RWPE1 (cell line): ENCODE measurements at regions not wholly inside any gene's neighbourhood (a gene's known extent, or its start where the extent isn't known, plus 50 kb on each side); places are given as distances from the start of the nearest gene placed in this dataset.

ENCODE experiments used
- CTCF ChIA-PET: fragments of 350-600 bp; sonication (Branson Sonifier 250); formaldehyde crosslinking; extraction: SDS; loops from one replicate; lab custom pipeline; 2021; lab: Yijun Ruan, JAX
- POLR2A ChIA-PET: fragments of 400-600 bp; formaldehyde crosslinking; extraction: SDS; loops from one replicate; lab custom pipeline; 2020; ENCODE audit warnings: antibody characterized with exemption; ENCODE audit not compliant: low non-redundant PET; lab: Yijun Ruan, JAX
- DNase-seq: peaks from one replicate; pipeline ENCODE4 v3.0.0; 2012; ENCODE audit warnings: low spot score
- H3K27ac ChIP-seq: fragments of 450-650 bp; 2 replicates; pipeline ENCODE4 v1.5.1; 2017
- CTCF ChIP-seq: fragments of 450-650 bp; conservative IDR thresholded peaks from 2 replicates; pipeline ENCODE4 v1.5.1; 2017; ENCODE audit warnings: low read depth, mild to moderate bottlenecking

GRCh38 chr6:168255283-168255881 lies 64.2 kb downstream of the DACT2 start:
- POLR2A ChIA-PET = no interaction called here
- H3K27ac ChIP-seq = no peak overlapping the region
- DNase-seq = no peak
- TF ChIP-seq CTCF = no peak
- CTCF ChIA-PET = no interaction called here

DNA sequence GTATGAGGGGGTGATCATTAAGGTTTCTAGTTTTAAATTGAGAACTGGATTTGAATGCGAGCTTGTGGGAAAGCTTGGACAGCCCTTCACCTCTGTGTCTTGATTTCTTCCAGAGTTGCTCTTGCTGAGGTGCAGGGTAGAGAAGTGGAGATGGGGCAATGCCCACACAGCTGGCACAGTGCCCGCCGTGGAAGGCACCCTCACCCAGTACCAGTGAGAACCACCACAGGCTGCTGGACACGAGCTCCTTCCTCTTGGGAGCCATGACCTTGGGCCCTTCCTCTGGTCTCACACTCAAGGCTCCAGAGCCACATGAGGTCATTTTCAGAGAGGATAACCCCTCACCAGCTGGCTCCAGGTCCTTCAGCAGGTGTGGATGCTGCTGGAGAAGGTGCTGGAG lies 67.3 kb downstream of the DACT2 start:
- no peak for TF ChIP-seq CTCF
- CTCF ChIA-PET = interaction anchor here (0.6 kb wide), 1 partner anchor 43 kb away, joined by 3 read pairs; no protein-coding TSS in a partner anchor
- H3K27ac ChIP-seq = no peak overlapping the region
- POLR2A ChIA-PET = no interaction called here
- no peak for DNase-seq

GRCh38 chr6:168250250-168250649 lies 69.3 kb downstream of the DACT2 start:
- no peak for DNase-seq
- CTCF ChIA-PET = no interaction called here
- POLR2A ChIA-PET = no interaction called here
- TF ChIP-seq CTCF = no peak
- no peak overlapping the region for H3K27ac ChIP-seq

GRCh38 chr6:168249746-168250145 lies 69.8 kb downstream of the DACT2 start:
- no peak for DNase-seq
- POLR2A ChIA-PET = no interaction called here
- CTCF ChIA-PET = no interaction called here

GRCh38 chr6:168248148-168248620 lies 71.4 kb downstream of the DACT2 start:
- no peak for DNase-seq
- ChIA-PET CTCF (no interaction called here), POLR2A (no interaction called here)
- no peak overlapping the region for H3K27ac ChIP-seq
- TF ChIP-seq CTCF = no peak

More at GRCh38 chr6:168249746-168250145, 69.8 kb downstream of the DACT2 start:
- no peak for TF ChIP-seq CTCF
- no peak overlapping the region for H3K27ac ChIP-seq

DNA sequence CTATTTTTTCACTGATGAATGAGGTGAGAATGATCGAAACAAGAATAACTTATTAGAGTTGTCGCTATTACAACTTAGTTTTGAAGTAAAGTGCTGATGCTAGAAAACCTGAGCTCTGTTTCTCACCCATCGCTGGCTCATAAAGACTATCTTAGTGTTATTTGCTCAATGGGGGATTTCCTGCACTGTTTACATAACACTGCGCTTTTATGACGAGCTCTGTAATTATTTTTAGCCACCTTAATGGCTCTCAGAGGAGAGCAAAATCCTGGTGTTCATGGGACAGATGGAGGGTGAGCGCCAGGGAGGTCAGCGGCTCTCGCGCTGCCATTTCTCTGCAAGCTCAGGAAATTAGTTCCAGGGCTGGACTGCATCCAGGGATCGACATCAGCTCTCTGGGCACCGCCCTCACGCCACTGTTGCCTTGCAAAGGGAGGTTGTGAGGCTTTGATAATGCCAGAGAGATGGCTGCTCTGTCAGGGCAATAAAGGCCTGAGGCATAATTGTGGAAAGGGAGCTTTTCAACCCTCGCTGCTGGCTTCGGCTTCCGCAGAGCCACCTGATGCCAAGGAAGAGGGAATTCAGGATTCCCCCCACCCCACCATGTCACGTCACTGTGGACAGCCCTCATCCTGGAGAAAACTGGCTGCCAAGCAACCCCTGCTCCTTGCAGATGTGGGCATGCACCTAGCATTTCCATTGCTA lies 72.0 kb downstream of the DACT2 start:
- CTCF ChIA-PET = no interaction called here
- POLR2A ChIA-PET = no interaction called here
- no peak for TF ChIP-seq CTCF
- DNase-seq = no peak
- H3K27ac ChIP-seq = no peak overlapping the region
